Activated gamma-delta T cell treated with anti-CD3 and anti-CD28 coated beads, Interleukin-2, amount 50 U/mL, for 16 hours (primary cell): ENCODE measurements at regions not wholly inside any gene's neighbourhood (a gene's known extent, or its start where the extent isn't known, plus 50 kb on each side); places are given as distances from the start of the nearest gene placed in this dataset.
"Not testable (repeated sequence)": the region's sequence is repeated elsewhere in the genome, so short reads cannot be mapped to it uniquely, and the experiment has no call there.

Experiments
- DNase-seq: peaks from one replicate; pipeline ENCODE4 v3.0.0-alpha.2; 2020; ENCODE audit warnings: low read depth

GRCh38 chr16:80009971-80010659, 409.6 kb upstream of the MAF start:
- no peak for DNase-seq

GRCh38 chr16:80008857-80009256, 408.3 kb upstream of the MAF start:
- DNase-seq: no peak

GRCh38 chr16:80007231-80007630, 406.7 kb upstream of the MAF start:
- DNase-seq: no peak

GRCh38 chr16:80006241-80007215, 406.0 kb upstream of the MAF start:
- no peak for DNase-seq

GRCh38 chr16:80004113-80004512, 403.6 kb upstream of the MAF start:
- no peak for DNase-seq

- DNase-seq: no peak
Observed at GRCh38 chr16:80002261-80002660, 401.7 kb upstream of the MAF start.

GRCh38 chr16:79998143-79998542, 397.6 kb upstream of the MAF start:
- no peak for DNase-seq

GRCh38 chr16:79997257-79997656, 396.7 kb upstream of the MAF start:
- DNase-seq: no peak

GRCh38 chr16:79996321-79996720, 395.8 kb upstream of the MAF start:
- no peak for DNase-seq

- no peak for DNase-seq
Observed at GRCh38 chr16:79995315-79995714, 394.8 kb upstream of the MAF start.

- no peak for DNase-seq
Observed at GRCh38 chr16:79994418-79994817, 393.9 kb upstream of the MAF start.

GRCh38 chr16:79993629-79994209, 393.2 kb upstream of the MAF start:
- DNase-seq: no peak

GRCh38 chr16:79991969-79992368, 391.4 kb upstream of the MAF start:
- no peak for DNase-seq

GRCh38 chr16:79988721-79989220, 388.2 kb upstream of the MAF start:
- no peak for DNase-seq

- DNase-seq: no peak
Observed at GRCh38 chr16:79988089-79988488, 387.6 kb upstream of the MAF start.

GRCh38 chr16:79986352-79986751, 385.8 kb upstream of the MAF start:
- DNase-seq: no peak

GRCh38 chr16:79985606-79986005, 385.1 kb upstream of the MAF start:
- no peak for DNase-seq

- DNase-seq: not testable (repeated sequence)
Observed at GRCh38 chr16:79984149-79984548, 383.6 kb upstream of the MAF start.

GRCh38 chr16:79982862-79983261, 382.3 kb upstream of the MAF start:
- no peak for DNase-seq

GRCh38 chr16:79982361-79982760, 381.8 kb upstream of the MAF start:
- DNase-seq: no peak

- DNase-seq: no peak
Observed at GRCh38 chr16:79981814-79982213, 381.3 kb upstream of the MAF start.

GRCh38 chr16:79980650-79981521, 380.3 kb upstream of the MAF start:
- DNase-seq: no peak
